Nephron (organoid): ENCODE measurements at regions not wholly inside any gene's neighbourhood (a gene's known extent, or its start where the extent isn't known, plus 50 kb on each side); places are given as distances from the start of the nearest gene placed in this dataset.

Source experiments
- H3K27ac Mint-ChIP-seq, 3 experiments: 2 replicates each; pipeline ENCODE4 v1.8.0; 2020; ENCODE audit warnings: mixed read lengths in 3 of 3, mild to moderate bottlenecking in 2 of 3, moderate library complexity in 1 of 3
- H3K27me3 Mint-ChIP-seq: 2 replicates; pipeline ENCODE4 v1.8.0; 2021; ENCODE audit warnings: low read depth, mild to moderate bottlenecking, moderate library complexity, mixed read lengths
- H3K36me3 Mint-ChIP-seq: 2 replicates; pipeline ENCODE4 v1.8.0; 2020; ENCODE audit warnings: low read depth, mixed read lengths
- H3K4me1 Mint-ChIP-seq: 2 replicates; pipeline ENCODE4 v1.8.0; 2020; ENCODE audit warnings: mixed read lengths
- H3K4me3 Mint-ChIP-seq, 3 experiments: 2 replicates each; pipeline ENCODE4 v1.8.0; 2020; ENCODE audit warnings: mild to moderate bottlenecking in 3 of 3, mixed read lengths in 3 of 3, moderate library complexity in 2 of 3
- H3K9me3 Mint-ChIP-seq: 2 replicates; pipeline ENCODE4 v1.8.0; 2020; ENCODE audit warnings: mixed read lengths
- TF ChIP-seq, protein P1 (sequence below), 3 experiments: fragments of 200-600 bp; sonication (generic); IDR thresholded peaks; one replicate each; pipeline ENCODE4 v1.5.0; 2021; ENCODE audit warnings: antibody characterized with exemption in 3 of 3; ENCODE audit not compliant: unreplicated experiment in 3 of 3

DNA sequence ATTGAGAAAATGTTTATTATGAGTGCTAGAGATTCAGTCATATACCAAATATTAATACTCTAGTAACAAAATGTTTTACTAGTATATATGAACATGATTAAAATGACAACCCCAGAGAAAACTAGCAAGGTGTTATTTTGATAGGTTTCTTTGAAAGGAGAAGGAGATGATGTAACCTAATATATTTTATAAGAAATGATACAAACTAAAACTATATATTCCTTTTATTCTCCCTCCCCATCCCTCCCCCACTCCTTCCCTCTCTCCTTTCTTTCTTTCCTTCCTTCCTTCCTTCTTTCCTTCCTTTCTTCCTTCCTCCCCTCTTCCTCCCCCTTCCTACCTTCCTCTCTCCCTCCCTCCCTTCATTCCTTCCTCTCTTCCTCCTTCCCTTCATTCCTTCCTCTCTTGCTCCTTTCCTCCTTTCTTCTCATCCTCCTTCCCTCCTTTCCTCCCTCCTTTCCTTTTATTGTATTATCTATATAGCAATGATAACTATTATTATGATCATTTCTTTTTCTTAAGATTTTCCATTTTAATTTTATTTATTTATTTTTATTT, 215.3 kb upstream of the MEF2C start:
- TF ChIP-seq, protein P1, sequence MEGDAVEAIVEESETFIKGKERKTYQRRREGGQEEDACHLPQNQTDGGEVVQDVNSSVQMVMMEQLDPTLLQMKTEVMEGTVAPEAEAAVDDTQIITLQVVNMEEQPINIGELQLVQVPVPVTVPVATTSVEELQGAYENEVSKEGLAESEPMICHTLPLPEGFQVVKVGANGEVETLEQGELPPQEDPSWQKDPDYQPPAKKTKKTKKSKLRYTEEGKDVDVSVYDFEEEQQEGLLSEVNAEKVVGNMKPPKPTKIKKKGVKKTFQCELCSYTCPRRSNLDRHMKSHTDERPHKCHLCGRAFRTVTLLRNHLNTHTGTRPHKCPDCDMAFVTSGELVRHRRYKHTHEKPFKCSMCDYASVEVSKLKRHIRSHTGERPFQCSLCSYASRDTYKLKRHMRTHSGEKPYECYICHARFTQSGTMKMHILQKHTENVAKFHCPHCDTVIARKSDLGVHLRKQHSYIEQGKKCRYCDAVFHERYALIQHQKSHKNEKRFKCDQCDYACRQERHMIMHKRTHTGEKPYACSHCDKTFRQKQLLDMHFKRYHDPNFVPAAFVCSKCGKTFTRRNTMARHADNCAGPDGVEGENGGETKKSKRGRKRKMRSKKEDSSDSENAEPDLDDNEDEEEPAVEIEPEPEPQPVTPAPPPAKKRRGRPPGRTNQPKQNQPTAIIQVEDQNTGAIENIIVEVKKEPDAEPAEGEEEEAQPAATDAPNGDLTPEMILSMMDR (IDR thresholded peaks at IDR 0.05; ENCODE audit: unreplicated experiment in 3 of 3) = no peak
- Mint-ChIP-seq H3K27ac (no peak overlapping the region), H3K36me3 (no peaks in the 10 kb centered on the region), H3K9me3 (peaks cover 3% of the 10 kb centered on the region), H3K4me1 (no peaks in the 10 kb centered on the region), H3K27me3 (no peaks in the 10 kb centered on the region), H3K4me3 (no peak overlapping the region)

DNA sequence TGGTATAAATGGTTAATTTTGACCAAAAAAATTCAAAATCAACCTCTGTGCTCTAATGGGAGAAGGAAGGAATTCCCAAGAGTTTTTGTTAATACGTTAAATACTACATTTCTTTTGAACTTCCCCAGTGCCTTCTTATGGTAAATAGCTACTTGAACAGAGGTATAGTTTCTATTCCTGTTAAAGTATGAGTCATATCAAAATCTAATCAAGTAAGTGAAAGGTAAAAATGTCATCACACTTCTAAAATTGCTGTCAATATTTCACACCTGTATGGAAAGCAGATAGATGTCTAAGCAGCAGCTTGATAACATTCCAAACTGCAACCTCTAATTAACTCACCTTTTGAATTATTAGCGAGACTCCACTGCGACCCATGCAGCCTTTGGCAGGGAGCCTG, 214.1 kb upstream of the MEF2C start:
- no peaks in the 10 kb centered on the region for H3K4me1 Mint-ChIP-seq

DNA sequence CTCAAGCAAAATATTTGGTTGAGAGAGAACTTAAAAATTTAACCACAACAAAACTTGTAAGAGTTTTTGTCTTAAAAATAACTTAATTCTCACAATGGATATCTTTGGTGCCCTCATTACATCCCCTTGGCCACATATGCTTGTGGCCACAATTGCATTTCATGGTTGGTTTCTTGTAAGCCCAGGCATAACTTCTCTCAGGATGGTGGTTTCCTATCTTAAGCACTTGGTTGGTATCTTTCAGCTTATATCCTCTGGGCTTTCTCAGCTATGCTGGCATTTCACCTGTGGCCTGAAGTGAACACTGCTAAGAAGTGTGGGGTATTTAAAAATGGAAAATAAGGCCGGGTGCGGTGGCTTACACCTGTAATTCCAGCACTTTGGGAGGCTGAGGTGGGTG, 212.4 kb upstream of the MEF2C start:
- Mint-ChIP-seq H3K27ac (no peak overlapping the region), H3K9me3 (peaks cover 3% of the 10 kb centered on the region)
- TF ChIP-seq, protein P1 (IDR thresholded peaks at IDR 0.05; ENCODE audit: unreplicated experiment in 3 of 3) = no peak

More for the DNA sequence above, 214.1 kb upstream of the MEF2C start:
- H3K27me3 Mint-ChIP-seq = no peaks in the 10 kb centered on the region
- H3K4me3 Mint-ChIP-seq = no peak overlapping the region
- H3K9me3 Mint-ChIP-seq = peaks cover 3% of the 10 kb centered on the region
- no peak overlapping the region for H3K27ac Mint-ChIP-seq
- TF ChIP-seq, protein P1 (IDR thresholded peaks at IDR 0.05; ENCODE audit: unreplicated experiment in 3 of 3) = no peak
- no peaks in the 10 kb centered on the region for H3K36me3 Mint-ChIP-seq

DNA sequence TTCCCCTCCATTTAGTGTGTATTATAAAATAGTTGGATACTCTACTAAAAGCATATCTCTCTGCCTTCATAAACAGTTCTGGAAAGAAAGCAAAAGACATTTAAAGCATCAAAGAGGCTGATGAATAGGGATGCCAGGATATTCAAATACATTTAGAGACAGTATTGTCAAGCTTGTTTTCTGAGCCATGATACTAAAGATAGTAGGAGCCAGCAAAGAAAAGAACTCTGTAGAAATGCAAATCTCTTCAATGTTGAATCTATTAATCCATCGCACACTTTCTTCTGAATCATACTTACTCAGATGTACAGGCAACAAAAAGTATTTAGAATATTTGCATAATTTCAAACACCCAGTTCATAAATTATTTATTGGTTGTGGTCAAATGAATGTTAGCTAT, 207.1 kb upstream of the MEF2C start:
- TF ChIP-seq, protein P1 (IDR thresholded peaks at IDR 0.05; ENCODE audit: unreplicated experiment in 3 of 3) = no peak
- H3K36me3 Mint-ChIP-seq = no peaks in the 10 kb centered on the region

More for the DNA sequence above, 212.4 kb upstream of the MEF2C start:
- no peak overlapping the region for H3K4me3 Mint-ChIP-seq
- no peaks in the 10 kb centered on the region for H3K27me3 Mint-ChIP-seq
- no peaks in the 10 kb centered on the region for H3K4me1 Mint-ChIP-seq
- no peaks in the 10 kb centered on the region for H3K36me3 Mint-ChIP-seq

DNA sequence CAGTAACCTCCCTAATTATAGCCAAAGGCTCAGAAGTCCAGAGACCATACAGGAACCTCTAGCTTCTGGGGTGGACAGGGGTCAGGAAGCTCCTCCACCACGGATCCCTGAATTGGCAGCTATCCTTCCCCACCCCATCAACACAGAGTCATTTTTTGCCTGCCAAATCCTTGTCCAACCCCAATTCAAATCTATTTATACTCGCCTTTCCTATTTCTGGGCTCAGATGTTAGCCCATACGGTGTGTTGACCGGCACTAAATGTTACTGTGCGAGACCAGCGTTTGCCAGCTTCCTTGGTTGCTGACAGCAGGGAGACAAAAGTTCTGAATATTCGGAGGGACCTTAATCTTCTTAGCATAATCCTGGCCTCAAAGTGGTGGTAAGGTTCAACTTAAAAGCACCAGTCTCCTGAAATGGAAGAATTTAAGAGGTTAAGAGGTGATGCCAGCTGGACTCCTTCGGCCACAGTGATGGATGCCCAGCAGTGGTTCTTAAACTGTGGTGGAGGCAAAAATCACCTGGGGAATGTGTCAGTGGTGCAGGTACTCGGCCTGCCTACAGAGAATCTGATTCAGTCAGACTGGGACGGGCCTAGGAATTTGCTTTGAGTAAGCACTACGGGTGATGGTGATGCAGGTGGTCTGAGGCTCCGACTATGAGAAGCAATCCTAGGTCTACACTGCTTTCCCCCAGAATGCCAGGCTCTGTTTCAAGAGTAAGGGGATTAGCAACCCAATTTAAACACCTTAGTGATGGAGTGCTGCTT, 204.8 kb upstream of the MEF2C start:
- Mint-ChIP-seq H3K27ac (no peak overlapping the region), H3K4me1 (peaks cover 5% of the 10 kb centered on the region), H3K4me3 (no peak overlapping the region), H3K36me3 (no peaks in the 10 kb centered on the region), H3K27me3 (no peaks in the 10 kb centered on the region), H3K9me3 (no peaks in the 10 kb centered on the region)
- TF ChIP-seq, protein P1 (IDR thresholded peaks at IDR 0.05; ENCODE audit: unreplicated experiment in 3 of 3) = no peak

More for the DNA sequence above, 207.1 kb upstream of the MEF2C start:
- no peak overlapping the region for H3K27ac Mint-ChIP-seq
- no peak overlapping the region for H3K4me3 Mint-ChIP-seq
- H3K27me3 Mint-ChIP-seq = no peaks in the 10 kb centered on the region
- H3K9me3 Mint-ChIP-seq = no peaks in the 10 kb centered on the region
- H3K4me1 Mint-ChIP-seq = no peaks in the 10 kb centered on the region

DNA sequence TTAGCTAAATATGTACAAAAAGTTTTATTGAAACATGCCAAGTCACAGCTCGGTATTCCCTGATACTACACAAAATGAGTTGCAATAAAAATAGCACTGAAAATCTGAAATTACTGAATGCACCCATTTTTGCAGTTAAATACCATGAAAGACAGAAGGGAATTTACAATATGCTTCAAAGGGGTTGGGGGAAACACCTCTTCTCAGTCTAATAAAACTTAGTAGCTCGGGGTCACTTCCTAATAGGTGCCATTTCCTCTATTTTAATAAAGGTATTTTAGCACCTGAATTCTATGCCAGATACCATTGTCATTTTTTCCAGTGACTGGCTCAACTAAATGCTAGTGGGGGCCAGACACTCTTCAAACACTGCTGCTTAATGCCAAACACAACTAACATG, 204.1 kb upstream of the MEF2C start:
- no peak overlapping the region for H3K4me3 Mint-ChIP-seq
- no peaks in the 10 kb centered on the region for H3K27me3 Mint-ChIP-seq
- no peaks in the 10 kb centered on the region for H3K9me3 Mint-ChIP-seq
- H3K4me1 Mint-ChIP-seq = peaks cover 6% of the 10 kb centered on the region
- TF ChIP-seq, protein P1 (IDR thresholded peaks at IDR 0.05; ENCODE audit: unreplicated experiment in 3 of 3) = no peak
- no peaks in the 10 kb centered on the region for H3K36me3 Mint-ChIP-seq
- no peak overlapping the region for H3K27ac Mint-ChIP-seq
